AG04450 (cell line): ENCODE measurements at regions not wholly inside any gene's neighbourhood (a gene's known extent, or its start where the extent isn't known, plus 50 kb on each side); places are given as distances from the start of the nearest gene placed in this dataset.

Experiments
- CTCF ChIA-PET: fragments of 300-600, 350-600 bp; formaldehyde crosslinking; extraction: SDS; loops from one replicate; lab custom pipeline; 2022; ENCODE audit warnings: antibody characterized with exemption, inconsistent platforms; lab: Charles Lee
- POLR2A ChIA-PET: fragments of 350-600 bp; formaldehyde crosslinking; extraction: SDS; loops from one replicate; lab custom pipeline; 2021; ENCODE audit warnings: antibody characterized with exemption, inconsistent platforms; lab: Yijun Ruan, JAX
- DNase-seq: peaks from one replicate; pipeline ENCODE4 v3.0.0-alpha.2; 2011; ENCODE audit warnings: low read depth, low spot score
- H3K27ac ChIP-seq: one replicate; pipeline ENCODE4 v1.5.1; 2012; ENCODE audit warnings: low read depth, low read length, control low read depth
- H3K27me3 ChIP-seq: one replicate; pipeline ENCODE4 v1.6.0; 2012; ENCODE audit warnings: low read length; ENCODE audit not compliant: control insufficient read depth, insufficient read depth
- H3K4me3 ChIP-seq: 2 replicates; pipeline ENCODE4 v1.5.1; 2011; ENCODE audit warnings: mild to moderate bottlenecking, low read depth, low read length, control low read depth
- H3K9me3 ChIP-seq: 2 replicates; pipeline ENCODE4 v1.5.1; 2012; ENCODE audit warnings: low read length; ENCODE audit not compliant: control insufficient read depth, insufficient read depth
- TF ChIP-seq, protein P1 (sequence below): IDR thresholded peaks from 2 replicates; pipeline ENCODE4 v1.5.1; 2011; ENCODE audit warnings: low read depth, low read length, control low read depth, inconsistent platforms

DNA sequence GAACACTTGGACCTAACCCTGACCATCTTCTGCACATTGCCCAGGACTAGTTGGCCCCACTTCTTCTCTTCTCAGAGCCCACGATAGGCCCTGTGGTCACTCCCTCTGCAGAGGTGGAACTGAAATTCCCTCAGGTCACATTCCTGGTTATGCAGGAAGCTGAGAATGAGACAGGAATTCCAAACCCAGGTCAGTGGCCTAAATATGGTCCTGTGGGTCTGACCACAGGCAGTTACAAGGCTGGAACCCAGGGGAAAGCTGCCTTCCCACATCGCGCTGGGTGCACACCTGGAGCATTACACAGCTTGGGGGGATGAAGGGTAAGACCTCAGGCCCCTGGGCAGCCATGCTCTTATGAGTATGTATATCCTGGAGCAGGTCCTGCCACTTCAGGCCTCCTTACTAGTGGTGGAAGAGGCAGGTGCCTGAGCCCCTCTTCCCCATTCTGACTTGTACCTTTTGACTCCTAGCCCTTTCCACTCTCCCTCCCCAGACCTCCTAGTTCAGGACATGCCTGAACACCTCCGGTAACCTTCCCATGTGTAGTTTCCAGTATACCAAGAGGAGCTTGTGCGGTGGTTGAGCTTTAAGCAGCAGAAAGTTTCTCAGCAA, 173.5 kb downstream of the ASMT start:
- no peak for DNase-seq
- ChIA-PET POLR2A (no interaction called here), CTCF (no interaction called here)
- Histone ChIP-seq H3K27me3 (no peaks in the 10 kb centered on the region), H3K27ac (no peak overlapping the region), H3K4me3 (no peak overlapping the region), H3K9me3 (peaks cover 54% of the 10 kb centered on the region)
- TF ChIP-seq, protein P1, sequence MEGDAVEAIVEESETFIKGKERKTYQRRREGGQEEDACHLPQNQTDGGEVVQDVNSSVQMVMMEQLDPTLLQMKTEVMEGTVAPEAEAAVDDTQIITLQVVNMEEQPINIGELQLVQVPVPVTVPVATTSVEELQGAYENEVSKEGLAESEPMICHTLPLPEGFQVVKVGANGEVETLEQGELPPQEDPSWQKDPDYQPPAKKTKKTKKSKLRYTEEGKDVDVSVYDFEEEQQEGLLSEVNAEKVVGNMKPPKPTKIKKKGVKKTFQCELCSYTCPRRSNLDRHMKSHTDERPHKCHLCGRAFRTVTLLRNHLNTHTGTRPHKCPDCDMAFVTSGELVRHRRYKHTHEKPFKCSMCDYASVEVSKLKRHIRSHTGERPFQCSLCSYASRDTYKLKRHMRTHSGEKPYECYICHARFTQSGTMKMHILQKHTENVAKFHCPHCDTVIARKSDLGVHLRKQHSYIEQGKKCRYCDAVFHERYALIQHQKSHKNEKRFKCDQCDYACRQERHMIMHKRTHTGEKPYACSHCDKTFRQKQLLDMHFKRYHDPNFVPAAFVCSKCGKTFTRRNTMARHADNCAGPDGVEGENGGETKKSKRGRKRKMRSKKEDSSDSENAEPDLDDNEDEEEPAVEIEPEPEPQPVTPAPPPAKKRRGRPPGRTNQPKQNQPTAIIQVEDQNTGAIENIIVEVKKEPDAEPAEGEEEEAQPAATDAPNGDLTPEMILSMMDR: no peak

DNA sequence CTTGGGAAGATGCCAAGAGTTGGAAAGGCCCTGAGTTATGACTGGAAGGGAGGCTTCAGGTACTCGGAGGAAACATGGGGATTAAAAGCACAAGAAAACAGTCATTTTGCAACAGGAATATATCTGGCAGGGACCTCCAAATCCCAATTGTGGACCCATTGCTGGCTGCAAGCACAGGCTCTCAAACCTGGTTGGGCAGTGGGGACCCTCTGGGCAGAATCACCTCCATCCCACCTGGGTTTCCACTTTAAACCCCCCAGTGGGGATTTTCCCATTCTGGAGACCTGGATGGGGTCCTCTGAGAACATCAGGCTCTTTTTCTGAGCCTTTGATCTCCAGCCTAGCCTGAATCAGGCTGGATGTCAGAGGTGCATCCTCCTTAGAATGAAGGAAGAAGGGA, 177.8 kb downstream of the ASMT start:
- Histone ChIP-seq H3K27me3 (no peaks in the 10 kb centered on the region), H3K9me3 (peaks cover 43% of the 10 kb centered on the region), H3K4me3 (no peak overlapping the region), H3K27ac (no peak overlapping the region)
- TF ChIP-seq, protein P1: no peak
- DNase-seq: no peak
- POLR2A ChIA-PET: no interaction called here
- CTCF ChIA-PET: no interaction called here

DNA sequence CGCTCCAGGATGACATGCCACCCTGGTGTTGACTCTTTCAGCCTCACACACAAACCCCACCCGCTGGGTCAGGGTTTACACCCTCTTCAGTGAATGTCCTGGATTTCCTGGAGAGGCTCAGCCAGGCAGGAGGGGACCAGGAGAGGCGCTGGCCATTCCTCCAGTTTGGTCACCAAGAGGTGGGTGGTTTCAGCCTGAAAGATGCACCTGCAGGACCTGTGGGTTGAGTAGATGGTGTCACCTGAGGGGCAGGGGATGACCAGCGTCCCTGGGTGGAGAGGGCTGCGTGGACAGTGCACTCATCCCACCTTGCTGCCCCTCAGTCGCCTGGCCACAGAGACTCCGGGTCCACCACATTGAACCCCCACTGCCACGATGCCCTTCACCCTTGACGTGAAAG, 179.7 kb downstream of the ASMT start:
- H3K27ac ChIP-seq: no peak overlapping the region
- H3K9me3 ChIP-seq: peaks cover 30% of the 10 kb centered on the region
- CTCF ChIA-PET: no interaction called here
- DNase-seq: no peak
- no peak overlapping the region for H3K4me3 ChIP-seq
- TF ChIP-seq, protein P1: no peak
- POLR2A ChIA-PET: no interaction called here
- no peaks in the 10 kb centered on the region for H3K27me3 ChIP-seq

DNA sequence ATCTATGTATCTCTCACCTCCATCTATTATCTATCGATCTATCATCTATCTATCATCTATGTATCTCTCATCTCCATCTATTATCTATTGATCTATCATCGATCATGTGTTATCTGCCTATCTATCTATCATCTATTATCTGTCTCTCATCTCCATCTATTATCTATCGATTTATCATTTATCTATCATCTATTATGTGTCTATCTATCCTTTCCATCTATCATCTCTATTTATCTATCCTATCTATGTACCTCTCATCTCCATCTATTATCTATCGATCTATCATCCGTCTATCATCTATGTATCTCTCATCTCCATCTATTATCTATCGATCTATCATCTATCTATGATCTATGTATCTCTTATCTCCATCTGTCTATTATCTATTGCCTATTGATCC, 188.1 kb downstream of the ASMT start:
- Histone ChIP-seq H3K9me3 (peaks cover 36% of the 10 kb centered on the region), H3K27me3 (no peaks in the 10 kb centered on the region), H3K4me3 (no peak overlapping the region), H3K27ac (no peak overlapping the region)
- TF ChIP-seq, protein P1: no peak
- ChIA-PET CTCF (no interaction called here), POLR2A (no interaction called here)
- DNase-seq: no peak

DNA sequence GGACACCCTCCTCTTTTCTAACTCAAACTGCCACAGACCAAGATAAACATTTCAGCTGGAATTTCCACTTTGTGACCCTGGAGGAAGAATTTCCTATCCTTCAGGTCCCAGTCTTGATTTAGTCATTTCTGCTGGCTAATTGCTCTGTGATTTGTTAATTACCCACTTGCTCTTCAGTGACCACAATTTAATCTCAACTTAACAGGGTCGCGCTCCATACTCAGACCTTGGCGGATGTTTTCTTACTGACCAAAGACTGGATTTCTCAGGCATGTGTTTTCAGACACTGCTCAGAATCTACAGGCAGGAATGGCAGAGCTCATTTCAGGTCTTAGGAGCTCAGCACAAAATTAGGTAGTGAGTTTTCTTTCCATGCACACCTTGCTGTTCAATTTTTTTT, 188.9 kb downstream of the ASMT start:
- DNase-seq: no peak
- ChIA-PET POLR2A (no interaction called here), CTCF (no interaction called here)
- Histone ChIP-seq H3K4me3 (no peak overlapping the region), H3K27ac (no peak overlapping the region), H3K27me3 (no peaks in the 10 kb centered on the region), H3K9me3 (peaks cover 32% of the 10 kb centered on the region)
- TF ChIP-seq, protein P1: no peak
